Putamen (tissue), 1 donor: ENCODE measurements at regions not wholly inside any gene's neighbourhood (a gene's known extent, or its start where the extent isn't known, plus 50 kb on each side); places are given as distances from the start of the nearest gene placed in this dataset.
"Not testable (repeated sequence)": the region's sequence is repeated elsewhere in the genome, so short reads cannot be mapped to it uniquely, and the experiment has no call there.

Experiments used
- DNase-seq: peaks from one replicate; pipeline ENCODE4 v3.0.0-alpha.2; 2016; ENCODE audit warnings: low spot score

- no peak for DNase-seq
Observed at GRCh38 chr5:66234241-66234640, 90.1 kb downstream of the SREK1 start.

GRCh38 chr5:66238435-66238834 is 94.3 kb downstream of the SREK1 start:
- no peak for DNase-seq

DNA sequence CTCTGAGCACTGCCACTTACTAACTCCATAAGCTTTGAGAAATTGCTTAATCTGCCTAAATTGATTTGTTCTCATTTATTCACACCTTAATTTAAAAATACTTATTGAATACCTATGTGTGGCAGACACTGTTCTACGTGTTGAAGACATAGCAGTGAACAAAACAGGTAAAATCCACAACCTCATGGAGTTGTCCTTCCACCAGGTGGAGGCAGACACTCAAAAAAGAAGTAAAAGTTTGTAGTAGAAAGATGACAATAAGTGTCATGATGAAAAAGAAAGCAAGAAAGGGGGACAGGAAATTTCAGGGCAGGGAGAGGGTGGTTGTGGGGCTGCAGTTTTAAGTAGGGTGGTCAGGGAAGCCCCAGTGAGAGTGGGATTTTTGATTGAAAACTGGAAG is 94.9 kb downstream of the SREK1 start:
- no peak for DNase-seq

- DNase-seq = no peak
Observed at GRCh38 chr5:66241136-66241825, 97.2 kb downstream of the SREK1 start.

DNA sequence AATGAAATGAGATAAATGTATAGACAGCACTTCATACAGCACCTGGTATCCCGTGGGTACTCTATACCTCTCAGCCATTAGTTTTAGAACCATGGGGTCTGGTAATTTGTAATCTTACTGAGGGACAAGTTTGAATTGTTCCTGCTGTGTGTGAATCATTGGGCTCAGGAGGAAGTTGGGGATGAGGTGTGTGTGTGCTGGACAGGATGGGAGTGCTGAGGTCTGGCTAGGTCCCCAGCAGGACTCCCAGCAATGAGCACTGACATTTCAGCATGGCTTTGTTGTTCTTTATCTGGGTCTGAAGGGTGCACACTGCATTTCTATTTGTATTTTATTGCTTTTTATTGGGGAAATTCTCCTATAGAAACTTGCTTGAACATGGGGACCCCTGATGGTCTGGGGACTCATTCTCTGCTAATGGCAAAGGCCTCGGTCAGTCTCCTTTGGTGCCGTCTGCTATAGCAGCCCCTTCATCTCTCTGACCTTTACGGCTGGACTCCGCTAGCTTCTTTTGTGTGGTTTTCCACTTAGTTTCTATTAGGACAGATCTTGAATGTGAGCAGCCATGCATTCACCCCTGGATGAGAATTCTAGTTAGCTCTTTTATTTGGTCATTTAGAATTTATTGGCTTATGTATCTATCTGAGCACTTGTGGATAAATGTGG is 98.1 kb downstream of the SREK1 start:
- DNase-seq = no peak

- DNase-seq = no peak
Observed at GRCh38 chr5:66246608-66247007, 102.5 kb downstream of the SREK1 start.

DNA sequence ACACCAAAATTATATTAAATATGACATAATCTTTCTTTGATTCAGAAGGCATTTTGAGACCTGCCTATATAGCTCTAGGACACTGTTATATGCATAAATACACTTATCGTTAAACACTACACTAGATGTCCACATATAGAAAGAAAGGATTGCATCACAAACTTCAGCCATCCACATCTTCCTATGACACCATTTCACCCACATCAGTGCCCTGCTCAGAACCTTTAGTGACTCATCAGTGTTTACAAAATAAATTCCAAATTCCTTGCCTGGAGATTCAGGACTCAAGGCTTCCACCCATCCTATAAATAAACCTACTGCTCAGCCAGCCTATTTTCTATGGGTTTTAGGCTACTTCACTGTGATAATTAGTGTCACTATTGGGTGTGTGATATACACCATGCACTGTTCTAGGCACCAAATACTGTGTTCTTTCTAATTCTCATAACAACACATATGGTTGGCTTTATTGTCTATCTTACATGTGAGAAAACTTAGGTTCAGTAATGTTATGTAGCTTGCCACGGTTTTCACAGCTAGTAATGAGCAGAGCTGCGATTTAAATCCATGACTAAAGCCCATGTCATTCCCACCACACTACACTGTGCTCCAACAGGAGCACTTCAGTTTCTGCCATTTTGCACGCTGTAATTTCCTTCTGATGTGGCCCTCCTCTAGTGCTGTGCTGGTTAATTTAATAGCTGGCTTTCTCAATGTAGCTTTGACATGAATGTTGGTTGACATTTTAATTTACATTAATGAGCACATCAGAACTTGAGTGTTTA is 103.3 kb downstream of the SREK1 start:
- DNase-seq = no peak

- no peak for DNase-seq
Observed at GRCh38 chr5:66248874-66249273, 104.8 kb downstream of the SREK1 start.

DNA sequence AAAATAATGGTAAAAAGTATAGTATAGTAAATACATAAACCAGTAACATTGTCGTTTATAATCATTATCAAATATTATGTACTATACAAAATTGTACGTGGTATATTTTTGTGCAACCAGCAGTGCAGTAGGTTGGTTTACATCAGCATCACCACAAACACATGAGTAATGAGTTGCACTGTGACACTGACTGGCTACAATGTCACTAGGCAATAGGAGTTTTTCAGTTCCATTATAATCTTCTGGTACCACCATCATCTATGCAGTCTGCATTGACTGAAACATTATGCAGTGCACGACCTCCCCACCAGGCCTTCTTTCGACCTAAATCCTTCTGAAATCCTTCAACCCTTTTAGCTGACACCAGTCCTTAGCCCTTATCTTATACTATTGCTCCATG is 105.8 kb downstream of the SREK1 start:
- DNase-seq = no peak

DNA sequence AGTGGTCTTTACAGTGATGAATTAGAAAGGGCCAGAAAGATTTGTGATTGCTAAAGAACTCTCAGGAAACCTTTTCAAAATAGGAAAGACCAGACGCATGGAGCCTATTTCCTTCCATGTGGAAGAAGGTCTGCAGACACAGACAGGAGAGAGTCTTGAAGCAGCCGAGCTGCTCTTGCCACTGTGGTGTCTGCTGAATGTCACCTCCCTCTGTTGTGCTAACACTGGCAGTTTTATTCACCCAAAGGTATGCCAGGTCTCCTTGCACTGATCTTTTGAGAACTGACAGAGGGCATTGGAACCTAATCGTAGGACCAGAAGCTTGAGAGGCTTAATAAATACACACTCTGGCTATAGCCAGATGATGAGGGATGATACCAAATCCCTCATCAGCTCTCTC is 108.7 kb downstream of the SREK1 start:
- DNase-seq = no peak

- DNase-seq = no peak
Observed at GRCh38 chr5:66255714-66256113, 111.6 kb downstream of the SREK1 start.

DNA sequence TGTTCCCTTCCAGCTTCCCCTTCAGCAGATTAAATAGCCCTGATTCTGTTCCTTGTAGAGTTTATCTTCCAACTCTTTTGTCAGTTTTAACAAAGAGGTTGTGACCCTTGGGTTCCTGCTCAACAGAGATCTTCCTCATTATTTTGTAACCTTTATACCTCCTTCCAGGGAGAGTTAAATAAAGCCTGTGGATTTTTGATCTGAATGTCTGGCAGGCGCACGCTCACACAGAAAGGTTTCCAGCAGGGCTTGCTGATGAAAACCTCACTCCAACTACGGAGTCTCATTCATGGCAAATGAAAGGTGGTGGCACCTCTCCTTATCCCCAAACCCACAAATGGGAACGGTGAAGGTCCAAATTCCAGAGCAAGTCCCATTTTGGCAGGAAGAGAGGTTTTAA is 129.0 kb downstream of the SREK1 start:
- no peak for DNase-seq

- DNase-seq = no peak
Observed at GRCh38 chr5:66276986-66277385, 132.9 kb downstream of the SREK1 start.

DNA sequence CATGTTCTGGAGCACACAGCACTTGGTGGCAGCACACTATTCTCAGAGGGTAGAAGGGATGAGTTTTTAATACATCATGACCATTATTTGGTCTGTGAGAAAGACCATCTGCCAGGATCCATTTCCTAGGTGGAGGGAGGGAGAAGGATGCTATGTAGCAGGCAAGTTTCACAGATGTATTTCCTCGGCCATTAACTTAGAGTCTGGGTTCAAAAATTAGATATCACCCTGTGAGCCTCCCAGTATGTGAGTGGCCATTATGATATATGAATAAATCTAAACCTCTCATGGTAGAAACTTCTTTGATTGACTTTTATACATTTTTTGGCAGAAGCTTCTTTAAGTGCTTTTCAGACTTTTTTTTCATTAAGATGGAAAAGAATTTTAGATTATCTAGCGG is 133.9 kb downstream of the SREK1 start:
- no peak for DNase-seq

DNA sequence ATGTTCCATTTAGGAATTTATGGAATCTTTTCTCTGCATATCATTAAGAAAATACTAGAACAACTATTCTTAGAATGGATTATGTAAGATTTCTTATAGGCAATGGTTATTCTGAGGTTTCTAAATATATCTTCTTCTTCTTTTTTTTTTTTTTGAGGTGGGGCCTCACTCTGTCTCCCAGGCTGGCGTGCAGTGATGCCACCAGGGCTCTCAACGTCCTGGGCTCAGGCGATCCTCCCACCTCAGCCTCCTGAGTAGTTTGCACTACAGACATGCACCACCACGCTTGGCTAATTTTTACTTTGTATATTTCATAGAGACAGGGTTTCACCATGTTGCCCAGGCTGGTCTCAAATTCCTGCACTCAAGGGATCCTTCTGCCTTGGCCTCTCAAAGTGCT is 137.2 kb downstream of the SREK1 start:
- DNase-seq = no peak

- no peak for DNase-seq
Observed at GRCh38 chr5:66284588-66285342, 140.7 kb downstream of the SREK1 start.

DNA sequence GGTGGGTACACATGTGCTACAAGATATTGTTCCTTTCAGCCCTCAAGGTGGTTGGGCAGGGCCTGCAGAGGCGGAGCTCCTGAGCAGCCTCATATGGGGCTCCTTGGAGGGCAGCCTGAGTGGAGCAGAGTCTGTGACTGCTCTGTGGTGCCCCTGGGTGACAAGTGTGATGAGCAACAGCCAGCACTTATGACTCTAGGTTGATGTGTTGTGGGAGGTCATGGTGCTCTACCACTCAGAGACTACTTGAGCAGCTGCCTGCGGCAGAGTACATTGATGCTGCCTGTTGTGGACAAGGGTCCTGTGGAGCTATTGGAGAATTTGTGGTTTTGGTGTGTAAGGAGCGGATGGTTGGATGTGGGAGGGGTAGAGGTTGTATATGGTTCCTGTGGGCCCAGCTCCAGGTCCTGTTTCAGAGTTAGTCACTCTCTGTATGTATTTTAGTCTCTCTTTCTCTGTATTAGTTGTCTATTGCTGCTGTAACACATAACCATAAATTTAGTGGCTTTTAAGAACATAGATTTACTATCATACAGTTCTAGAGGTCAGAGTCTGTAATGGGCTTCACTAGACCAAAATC is 141.3 kb downstream of the SREK1 start:
- no peak for DNase-seq

GRCh38 chr5:66291771-66292170 is 147.7 kb downstream of the SREK1 start:
- peak; percentile 38 for DNase-seq

DNA sequence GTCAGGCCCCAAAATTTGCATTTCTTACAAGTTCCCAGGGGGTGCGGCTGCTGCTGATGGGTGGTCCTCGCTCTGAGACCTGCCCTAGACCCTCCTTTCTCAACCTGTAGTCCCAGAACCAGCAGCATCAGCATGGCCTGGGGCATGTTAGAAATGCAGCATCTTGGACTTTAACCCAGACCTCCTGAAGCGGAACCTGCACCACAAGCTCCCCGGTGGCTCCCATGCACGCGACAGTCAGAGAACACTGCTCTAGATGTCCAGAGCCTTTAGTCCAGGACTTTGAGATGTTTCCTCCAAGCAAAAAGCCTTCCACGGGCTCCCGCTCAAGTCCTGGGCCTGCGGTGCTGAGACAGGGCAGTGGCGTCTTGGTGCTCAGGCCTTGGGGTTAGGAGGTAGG is 149.8 kb downstream of the SREK1 start:
- not testable (repeated sequence) for DNase-seq

DNA sequence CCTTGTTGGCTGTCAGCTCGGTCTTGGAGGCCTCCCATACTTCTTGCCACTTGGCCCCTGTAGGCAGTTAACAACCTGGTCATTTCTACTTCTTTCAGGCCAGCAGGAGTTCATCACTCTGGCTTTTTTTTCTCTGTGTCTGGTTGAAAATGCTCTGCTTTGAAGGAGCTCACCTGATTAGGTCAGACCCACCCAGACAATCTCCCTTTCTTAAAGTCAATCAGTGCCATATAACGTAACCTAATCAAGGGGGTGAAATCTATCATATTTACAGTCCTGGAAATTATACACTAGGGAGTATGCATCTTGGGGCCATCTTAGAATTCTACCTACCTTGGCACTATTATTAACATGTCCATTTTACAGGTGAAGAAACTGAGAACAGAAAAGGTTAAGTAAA is 155.4 kb downstream of the SREK1 start:
- no peak for DNase-seq

DNA sequence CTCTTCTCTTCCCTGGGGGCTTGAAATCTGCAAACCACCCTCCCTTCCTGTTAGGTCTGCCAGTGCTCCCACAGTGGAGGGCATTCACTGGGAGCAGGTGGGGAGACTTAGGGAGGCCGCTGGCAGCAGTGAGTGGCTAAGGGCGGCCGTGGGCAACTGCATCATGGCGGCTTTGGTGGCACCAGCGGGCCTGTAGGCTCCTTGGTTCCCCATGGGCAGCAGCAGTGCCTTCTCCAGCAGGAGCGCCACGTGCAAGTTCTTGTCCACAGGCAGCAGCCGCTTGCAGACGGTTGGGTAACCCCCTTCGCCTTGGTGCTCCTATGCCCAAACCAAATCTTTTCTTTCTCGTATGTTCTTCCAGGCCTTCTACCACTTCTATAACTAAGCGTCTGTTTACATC is 158.2 kb downstream of the SREK1 start:
- DNase-seq = no peak
